ENCODE measurements at regions not wholly inside any gene's neighbourhood (a gene's known extent, or its start where the extent isn't known, plus 50 kb on each side); places are given as distances from the start of the nearest gene placed in this dataset.

DNA sequence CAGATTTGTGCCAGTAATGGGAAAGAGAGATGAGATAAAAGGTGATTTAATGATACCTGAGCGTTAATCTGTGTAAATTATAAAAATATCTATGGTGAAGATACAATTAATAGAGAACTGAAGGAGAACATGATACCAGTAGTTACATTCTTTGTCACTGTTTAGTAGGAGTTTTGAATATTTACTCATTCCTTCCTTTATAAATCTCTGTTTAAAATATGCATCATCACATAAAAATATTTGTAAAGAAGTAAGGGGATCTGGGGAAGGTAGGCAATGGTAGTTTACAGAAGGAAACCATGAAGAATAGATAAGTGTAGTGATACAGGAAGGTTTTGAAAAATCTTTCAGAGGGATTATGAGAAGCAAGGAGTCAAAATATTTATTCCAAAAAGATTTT, 190.6 kb upstream of the PCDH18 start:
- WGBS, 5 donors: 67 to 81% (median 70%) methylated on average over 1 of the region's 1 CpG
- no peaks in the 10 kb centered on the region for H3K36me3 ChIP-seq
- no peak overlapping the region for H3K4me3 ChIP-seq
- intact Hi-C loops (cut with DNase I; ENCODE audit: low total_unique reads): no loop called here
- H3K27me3 ChIP-seq: no peaks in the 10 kb centered on the region
- no peaks in the 10 kb centered on the region for H3K9me3 ChIP-seq
- H3K27ac ChIP-seq: no peak overlapping the region
- TF ChIP-seq EP300 (IDR thresholded peaks at IDR 0.05) (no peak), CTCF (IDR thresholded peaks at IDR 0.05) (no peak), POLR2AphosphoS5 (IDR thresholded peaks at IDR 0.05) (no peak), POLR2A (IDR thresholded peaks at IDR 0.05) (no peak)
- no peaks in the 10 kb centered on the region for H3K4me1 ChIP-seq
- DNase-seq: no peak

- DNase-seq: no peak
- Histone ChIP-seq H3K27me3 (no peaks in the 10 kb centered on the region), H3K9me3 (no peaks in the 10 kb centered on the region), H3K27ac (no peak overlapping the region), H3K4me3 (no peak overlapping the region), H3K36me3 (no peaks in the 10 kb centered on the region), H3K4me1 (no peaks in the 10 kb centered on the region)
- TF ChIP-seq CTCF (IDR thresholded peaks at IDR 0.05): no peak
- no peak for TF ChIP-seq POLR2A (IDR thresholded peaks at IDR 0.05)
- no peak for TF ChIP-seq EP300 (IDR thresholded peaks at IDR 0.05)
- WGBS, 5 donors: 57 to 76% (median 64%) methylated on average over 1 to 2 of the region's 2 CpGs
- intact Hi-C loops (cut with DNase I; ENCODE audit: low total_unique reads): no loop called here
Observed at GRCh38 chr4:137711502-137711901, 179.2 kb upstream of the PCDH18 start.

GRCh38 chr4:137707626-137708025, 175.3 kb upstream of the PCDH18 start:
- peaks cover 0 to 22% (median 5%) of the 10 kb centered on the region in 4 donors for H3K4me1 ChIP-seq
- 66 to 75% (median 72%) methylated on average over 2 of the region's 2 CpGs for WGBS, 5 donors
- no peaks in the 10 kb centered on the region for H3K36me3 ChIP-seq
- no peak for TF ChIP-seq POLR2A (IDR thresholded peaks at IDR 0.05)
- TF ChIP-seq CTCF (IDR thresholded peaks at IDR 0.05): no peak
- no peak for TF ChIP-seq EP300 (IDR thresholded peaks at IDR 0.05)
- no peak for TF ChIP-seq POLR2AphosphoS5 (IDR thresholded peaks at IDR 0.05)
- H3K9me3 ChIP-seq: no peaks in the 10 kb centered on the region
- no peak overlapping the region for H3K4me3 ChIP-seq
- H3K27me3 ChIP-seq: no peaks in the 10 kb centered on the region
- no peak for DNase-seq
- no peak overlapping the region for H3K27ac ChIP-seq
- intact Hi-C loops (cut with DNase I; ENCODE audit: low total_unique reads): no loop called here

DNA sequence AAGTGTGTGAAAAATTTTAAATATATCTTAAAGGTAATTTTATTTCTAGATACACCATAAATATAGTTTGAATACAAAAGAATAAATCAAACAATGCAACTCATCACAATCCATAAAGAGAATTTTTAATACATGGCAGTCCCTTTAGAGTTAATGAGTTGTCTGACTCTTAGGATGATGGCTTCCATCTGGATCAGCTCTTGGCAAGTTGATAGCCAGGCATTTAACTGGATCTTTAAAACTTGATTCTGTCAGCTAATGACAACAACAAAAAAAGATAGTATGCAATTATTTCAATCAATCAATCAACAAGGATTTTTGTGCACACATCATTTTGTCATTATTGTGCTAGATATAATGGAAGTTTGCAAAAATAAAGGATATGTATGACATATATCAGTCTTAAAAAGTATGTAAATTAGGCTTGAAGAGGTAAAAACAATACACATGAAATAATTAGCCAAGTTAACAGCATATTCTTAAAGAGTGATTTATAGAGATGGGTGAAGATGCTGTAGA, 174.9 kb upstream of the PCDH18 start:
- intact Hi-C loops (cut with DNase I; ENCODE audit: low total_unique reads): no loop called here
- Histone ChIP-seq H3K36me3 (no peaks in the 10 kb centered on the region), H3K9me3 (no peaks in the 10 kb centered on the region), H3K27ac (no peak overlapping the region), H3K4me1 (peaks cover 0 to 22% (median 5%) of the 10 kb centered on the region in 4 donors), H3K27me3 (no peaks in the 10 kb centered on the region), H3K4me3 (no peak overlapping the region)
- peak in 1 of 2 donors; percentile 26 for DNase-seq
- no peak for TF ChIP-seq POLR2A (IDR thresholded peaks at IDR 0.05)
- no peak for TF ChIP-seq EP300 (IDR thresholded peaks at IDR 0.05)
- no peak for TF ChIP-seq CTCF (IDR thresholded peaks at IDR 0.05)
- no peak for TF ChIP-seq POLR2AphosphoS5 (IDR thresholded peaks at IDR 0.05)

Data from stomach (tissue), 8 donors.